ENCODE measurements at regions not wholly inside any gene's neighbourhood (a gene's known extent, or its start where the extent isn't known, plus 50 kb on each side); places are given as distances from the start of the nearest gene placed in this dataset.

- TF ChIP-seq CTCF (IDR thresholded peaks at IDR 0.05; ENCODE audit: insufficient read depth, low read length, poor library complexity, severe bottlenecking) (no peak), EZH2phosphoT487 (conservative IDR thresholded peaks at IDR 0.05; ENCODE audit: low read length) (no peak)
Measured at GRCh38 chr9:79470954-79471353, 100.8 kb upstream of the TLE4 start.
